GM18508 (cell line): ENCODE measurements at regions not wholly inside any gene's neighbourhood (a gene's known extent, or its start where the extent isn't known, plus 50 kb on each side); places are given as distances from the start of the nearest gene placed in this dataset.
"Not testable (repeated sequence)": the region's sequence is repeated elsewhere in the genome, so short reads cannot be mapped to it uniquely, and the experiment has no call there.

Experiments used
- ATAC-seq: cut with Tn5 transposase; IDR thresholded peaks from one replicate; pipeline ENCODE4 v1.9.1; 2021; ENCODE audit warnings: moderate number of reproducible peaks; ENCODE audit not compliant: insufficient read depth, unreplicated experiment

GRCh38 chr5:17816944-17817343 lies 182.7 kb downstream of the TAF11L14 start:
- ATAC-seq = no peak

GRCh38 chr5:17817990-17818389 lies 183.7 kb downstream of the TAF11L14 start:
- no peak for ATAC-seq

GRCh38 chr5:17819783-17820182 lies 185.5 kb downstream of the TAF11L14 start:
- ATAC-seq = no peak

- no peak for ATAC-seq
Observed at GRCh38 chr5:17828681-17829080, 194.4 kb downstream of the TAF11L14 start.

- no peak for ATAC-seq
Observed at GRCh38 chr5:17829456-17829855, 195.2 kb downstream of the TAF11L14 start.

- ATAC-seq = no peak
Observed at GRCh38 chr5:17831279-17831678, 197.0 kb downstream of the TAF11L14 start.

GRCh38 chr5:17832949-17833745 lies 198.9 kb downstream of the TAF11L14 start:
- ATAC-seq = no peak

- ATAC-seq = no peak
Observed at GRCh38 chr5:17837757-17838156, 203.5 kb downstream of the TAF11L14 start.

- ATAC-seq = no peak
Observed at GRCh38 chr5:17838469-17838868, 204.2 kb downstream of the TAF11L14 start.

- no peak for ATAC-seq
Observed at GRCh38 chr5:17839848-17840247, 205.6 kb downstream of the TAF11L14 start.

GRCh38 chr5:17846496-17846895 lies 212.2 kb downstream of the TAF11L14 start:
- no peak for ATAC-seq

GRCh38 chr5:17847286-17847685 lies 213.0 kb downstream of the TAF11L14 start:
- ATAC-seq = no peak

- ATAC-seq = no peak
Observed at GRCh38 chr5:17852111-17852510, 217.9 kb downstream of the TAF11L14 start.

- ATAC-seq = no peak
Observed at GRCh38 chr5:17852740-17853139, 218.5 kb downstream of the TAF11L14 start.

- ATAC-seq = no peak
Observed at GRCh38 chr5:17854901-17855300, 220.6 kb downstream of the TAF11L14 start.

- no peak for ATAC-seq
Observed at GRCh38 chr5:17860660-17861315, 226.5 kb downstream of the TAF11L14 start.

GRCh38 chr5:17864903-17865302 lies 230.6 kb downstream of the TAF11L14 start:
- not testable (repeated sequence) for ATAC-seq

- not testable (repeated sequence) for ATAC-seq
Observed at GRCh38 chr5:17865966-17866365, 231.7 kb downstream of the TAF11L14 start.

- no peak for ATAC-seq
Observed at GRCh38 chr5:17872204-17872603, 237.9 kb downstream of the TAF11L14 start.

GRCh38 chr5:17878541-17878940 lies 244.3 kb downstream of the TAF11L14 start:
- ATAC-seq = no peak

GRCh38 chr5:17879276-17879675 lies 245.0 kb downstream of the TAF11L14 start:
- ATAC-seq = no peak

GRCh38 chr5:17880869-17881268 lies 246.6 kb downstream of the TAF11L14 start:
- ATAC-seq = no peak
